GM19023 (cell line): ENCODE measurements at regions not wholly inside any gene's neighbourhood (a gene's known extent, or its start where the extent isn't known, plus 50 kb on each side); places are given as distances from the start of the nearest gene placed in this dataset.
"Not testable (repeated sequence)": the region's sequence is repeated elsewhere in the genome, so short reads cannot be mapped to it uniquely, and the experiment has no call there.

Source experiments
- ATAC-seq: cut with Tn5 transposase; IDR thresholded peaks from one replicate; pipeline ENCODE4 v1.9.1; 2021; ENCODE audit warnings: mild to moderate bottlenecking, moderate library complexity; ENCODE audit not compliant: unreplicated experiment

GRCh38 chr16:13336907-13337881, 435.8 kb downstream of the SHISA9 start:
- ATAC-seq = not testable (repeated sequence)

- ATAC-seq = no peak
These were observed 436.6 kb downstream of the SHISA9 start for GRCh38 chr16:13338044-13338443.

GRCh38 chr16:13342675-13343074, 441.3 kb downstream of the SHISA9 start:
- no peak for ATAC-seq

GRCh38 chr16:13344001-13344400, 442.6 kb downstream of the SHISA9 start:
- no peak for ATAC-seq

GRCh38 chr16:13348416-13348815, 447.0 kb downstream of the SHISA9 start:
- no peak for ATAC-seq

- no peak for ATAC-seq
These were observed 448.6 kb downstream of the SHISA9 start for GRCh38 chr16:13350000-13350399.

- ATAC-seq = no peak
These were observed 449.8 kb downstream of the SHISA9 start for GRCh38 chr16:13351181-13351580.

- no peak for ATAC-seq
These were observed 450.3 kb downstream of the SHISA9 start for GRCh38 chr16:13351601-13352217.

- ATAC-seq = not testable (repeated sequence)
These were observed 451.4 kb downstream of the SHISA9 start for GRCh38 chr16:13352796-13353195.

- not testable (repeated sequence) for ATAC-seq
These were observed 456.4 kb downstream of the SHISA9 start for GRCh38 chr16:13357842-13358241.

- ATAC-seq = no peak
These were observed 458.4 kb downstream of the SHISA9 start for GRCh38 chr16:13359835-13360234.

- no peak for ATAC-seq
These were observed 471.0 kb downstream of the SHISA9 start for GRCh38 chr16:13372421-13372820.

- no peak for ATAC-seq
These were observed 474.8 kb downstream of the SHISA9 start for GRCh38 chr16:13376174-13376573.

- ATAC-seq = no peak
These were observed 475.7 kb downstream of the SHISA9 start for GRCh38 chr16:13377143-13377542.

- no peak for ATAC-seq
These were observed 476.8 kb downstream of the SHISA9 start for GRCh38 chr16:13378151-13378550.

- no peak for ATAC-seq
These were observed 477.9 kb downstream of the SHISA9 start for GRCh38 chr16:13379266-13379665.

GRCh38 chr16:13385156-13386040, 484.0 kb downstream of the SHISA9 start:
- ATAC-seq = not testable (repeated sequence)

- peak; percentile 69 for ATAC-seq
These were observed 488.9 kb downstream of the SHISA9 start for GRCh38 chr16:13390093-13390985.

- ATAC-seq = no peak
These were observed 489.5 kb downstream of the SHISA9 start for GRCh38 chr16:13390986-13391305.

- ATAC-seq = no peak
These were observed 489.9 kb downstream of the SHISA9 start for GRCh38 chr16:13391337-13391736.
